ENCODE measurements at regions not wholly inside any gene's neighbourhood (a gene's known extent, or its start where the extent isn't known, plus 50 kb on each side); places are given as distances from the start of the nearest gene placed in this dataset.

- DNase-seq (ENCODE audit: low spot score), result no peak
These were observed 131.6 kb upstream of the RASGRP1 start for GRCh38 chr15:38696109-38696727.

- DNase-seq (ENCODE audit: low spot score), result no peak
These were observed 132.3 kb upstream of the RASGRP1 start for GRCh38 chr15:38696790-38697495.

- DNase-seq (ENCODE audit: low spot score), result no peak
These were observed 133.6 kb upstream of the RASGRP1 start for GRCh38 chr15:38698254-38698653.

- peak; percentile 76 for DNase-seq (ENCODE audit: low spot score)
These were observed 135.1 kb upstream of the RASGRP1 start for GRCh38 chr15:38699633-38700230.

- DNase-seq (ENCODE audit: low spot score), result no peak
These were observed 136.5 kb upstream of the RASGRP1 start for GRCh38 chr15:38701149-38701548.

- peak; percentile 51 for DNase-seq (ENCODE audit: low spot score)
These were observed 137.7 kb upstream of the RASGRP1 start for GRCh38 chr15:38702178-38702912.

GRCh38 chr15:38705436-38706219 lies 141.0 kb upstream of the RASGRP1 start:
- no peak for DNase-seq (ENCODE audit: low spot score)

- no peak for DNase-seq (ENCODE audit: low spot score)
These were observed 142.3 kb upstream of the RASGRP1 start for GRCh38 chr15:38706956-38707355.

- peak; percentile 64 for DNase-seq (ENCODE audit: low spot score)
These were observed 143.4 kb upstream of the RASGRP1 start for GRCh38 chr15:38707802-38708671.

GRCh38 chr15:38708672-38709180 lies 144.1 kb upstream of the RASGRP1 start:
- DNase-seq (ENCODE audit: low spot score), result no peak

GRCh38 chr15:38709196-38709595 lies 144.6 kb upstream of the RASGRP1 start:
- no peak for DNase-seq (ENCODE audit: low spot score)

GRCh38 chr15:38714309-38715072 lies 149.9 kb upstream of the RASGRP1 start:
- no peak for DNase-seq (ENCODE audit: low spot score)

GRCh38 chr15:38720893-38721567 lies 156.4 kb upstream of the RASGRP1 start:
- DNase-seq (ENCODE audit: low spot score), result no peak

GRCh38 chr15:38721568-38721945 lies 156.9 kb upstream of the RASGRP1 start:
- no peak for DNase-seq (ENCODE audit: low spot score)

GRCh38 chr15:38722236-38722635 lies 157.6 kb upstream of the RASGRP1 start:
- DNase-seq (ENCODE audit: low spot score), result no peak

- DNase-seq (ENCODE audit: low spot score), result no peak
These were observed 160.2 kb upstream of the RASGRP1 start for GRCh38 chr15:38724827-38725226.

- no peak for DNase-seq (ENCODE audit: low spot score)
These were observed 161.6 kb upstream of the RASGRP1 start for GRCh38 chr15:38726187-38726586.

GRCh38 chr15:38733331-38733730 lies 168.7 kb upstream of the RASGRP1 start:
- no peak for DNase-seq (ENCODE audit: low spot score)

- DNase-seq (ENCODE audit: low spot score), result no peak
These were observed 175.6 kb upstream of the RASGRP1 start for GRCh38 chr15:38740206-38740605.

All from cerebellar cortex (tissue), 1 donor.